Activated B cell treated with CpG ODN at 0.5 μM for 24 hours (primary cell): ENCODE measurements at regions not wholly inside any gene's neighbourhood (a gene's known extent, or its start where the extent isn't known, plus 50 kb on each side); places are given as distances from the start of the nearest gene placed in this dataset.

Source experiments
- ATAC-seq: fragments of 200-7000 bp; cut with Tn5 transposase; one replicate; pipeline ENCODE4 v1.10.0; 2021; ENCODE audit warnings: low read depth, mild to moderate bottlenecking, moderate library complexity
- CTCF ChIA-PET: fragments of 350-600 bp; sonication (Branson Sonifier 250); formaldehyde crosslinking; loops from one replicate; lab custom pipeline; 2021; ENCODE audit warnings: antibody characterized with exemption; lab: Charles Lee
- POLR2A ChIA-PET: fragments of 350-600 bp; sonication (Branson Sonifier 250); formaldehyde crosslinking; loops from one replicate; lab custom pipeline; 2021; ENCODE audit warnings: antibody characterized with exemption; lab: Charles Lee
- DNase-seq: peaks from one replicate; pipeline ENCODE4 v3.0.0; 2022
- H3K27ac Mint-ChIP-seq: one replicate; pipeline ENCODE4 v1.8.0; 2020; ENCODE audit warnings: mixed read lengths
- H3K27me3 Mint-ChIP-seq: one replicate; pipeline ENCODE4 v1.8.0; 2021; ENCODE audit warnings: mixed read lengths
- H3K36me3 Mint-ChIP-seq: one replicate; pipeline ENCODE4 v1.8.0; 2021; ENCODE audit warnings: low read depth, mixed read lengths
- H3K4me1 Mint-ChIP-seq: one replicate; pipeline ENCODE4 v1.8.0; 2021; ENCODE audit warnings: mixed read lengths
- H3K4me3 Mint-ChIP-seq: one replicate; pipeline ENCODE4 v1.8.0; 2020; ENCODE audit warnings: mild to moderate bottlenecking, mixed read lengths
- H3K9me3 Mint-ChIP-seq: one replicate; pipeline ENCODE4 v1.8.0; 2020; ENCODE audit warnings: mixed read lengths
- CTCF ChIP-seq: fragments of 200-600 bp; IDR thresholded peaks from one replicate; pipeline ENCODE4 v1.8.0; 2022; ENCODE audit warnings: antibody characterized with exemption, mild to moderate bottlenecking
- intact Hi-C: fragments of 100-400 bp; cut with micrococcal nuclease; formaldehyde crosslinking; loops from one replicate; pipeline ENCODE4 v1.15.1; 2024

- H3K4me1 Mint-ChIP-seq, result peaks cover 3% of the 10 kb centered on the region
- POLR2A ChIA-PET, result no interaction called here
- peaks cover 3% of the 10 kb centered on the region for H3K9me3 Mint-ChIP-seq
- intact Hi-C loops, result no loop called here
- ATAC-seq, result no peak
- peaks cover 35% of the 10 kb centered on the region for H3K27me3 Mint-ChIP-seq
- H3K27ac Mint-ChIP-seq, result no peak overlapping the region
- no peaks in the 10 kb centered on the region for H3K36me3 Mint-ChIP-seq
- DNase-seq, result no peak
- CTCF ChIA-PET, result no interaction called here
- no peak overlapping the region for H3K4me3 Mint-ChIP-seq
- no peak for TF ChIP-seq CTCF
Measured at GRCh38 chr22:27080036-27080578, 422.7 kb downstream of the MIAT start.

- ChIA-PET POLR2A (no interaction called here), CTCF (no interaction called here)
- ATAC-seq (no peak), DNase-seq (no peak)
- no peak for TF ChIP-seq CTCF
- H3K4me1 Mint-ChIP-seq, result peaks cover 3% of the 10 kb centered on the region
- H3K27me3 Mint-ChIP-seq, result peaks cover 42% of the 10 kb centered on the region
- H3K36me3 Mint-ChIP-seq, result no peaks in the 10 kb centered on the region
- peaks cover 3% of the 10 kb centered on the region for H3K9me3 Mint-ChIP-seq
- H3K4me3 Mint-ChIP-seq, result no peak overlapping the region
- H3K27ac Mint-ChIP-seq, result no peak overlapping the region
- intact Hi-C loops, result no loop called here
Measured at GRCh38 chr22:27080863-27081262, 423.5 kb downstream of the MIAT start.

GRCh38 chr22:27083610-27084009 is 426.2 kb downstream of the MIAT start:
- Mint-ChIP-seq H3K4me3 (no peak overlapping the region), H3K27ac (no peak overlapping the region), H3K36me3 (no peaks in the 10 kb centered on the region), H3K27me3 (peaks cover 40% of the 10 kb centered on the region), H3K9me3 (no peaks in the 10 kb centered on the region), H3K4me1 (no peaks in the 10 kb centered on the region)
- CTCF ChIA-PET, result no interaction called here
- ATAC-seq (no peak), DNase-seq (no peak)
- intact Hi-C loops, result no loop called here
- POLR2A ChIA-PET, result no interaction called here
- TF ChIP-seq CTCF, result no peak

- H3K9me3 Mint-ChIP-seq, result no peaks in the 10 kb centered on the region
- ATAC-seq, result no peak
- peaks cover 41% of the 10 kb centered on the region for H3K27me3 Mint-ChIP-seq
- ChIA-PET POLR2A (no interaction called here), CTCF (no interaction called here)
- no peak for DNase-seq
- TF ChIP-seq CTCF, result no peak
- intact Hi-C loops, result no loop called here
- no peak overlapping the region for H3K27ac Mint-ChIP-seq
- H3K4me3 Mint-ChIP-seq, result no peak overlapping the region
- H3K36me3 Mint-ChIP-seq, result no peaks in the 10 kb centered on the region
- H3K4me1 Mint-ChIP-seq, result no peaks in the 10 kb centered on the region
Measured at GRCh38 chr22:27084130-27084529, 426.7 kb downstream of the MIAT start.

- ChIA-PET POLR2A (no interaction called here), CTCF (no interaction called here)
- H3K27me3 Mint-ChIP-seq, result peaks cover 30% of the 10 kb centered on the region
- no peak for TF ChIP-seq CTCF
- intact Hi-C loops, result no loop called here
- DNase-seq, result no peak
- H3K27ac Mint-ChIP-seq, result no peak overlapping the region
- H3K4me3 Mint-ChIP-seq, result no peak overlapping the region
- no peaks in the 10 kb centered on the region for H3K36me3 Mint-ChIP-seq
- ATAC-seq, result no peak
- no peaks in the 10 kb centered on the region for H3K4me1 Mint-ChIP-seq
- no peaks in the 10 kb centered on the region for H3K9me3 Mint-ChIP-seq
Measured at GRCh38 chr22:27086080-27087044, 429.0 kb downstream of the MIAT start.
